Lower leg skin (tissue), 4 donors: ENCODE measurements at regions not wholly inside any gene's neighbourhood (a gene's known extent, or its start where the extent isn't known, plus 50 kb on each side); places are given as distances from the start of the nearest gene placed in this dataset.

Source experiments
- DNase-seq, 2 donors: peaks; one replicate each; pipeline ENCODE4 v3.0.0-alpha.2; 2019; ENCODE audit warnings: low spot score in 2 of 2
- H3K4me3 ChIP-seq: fragments of 200-600 bp; sonication (generic); 2 replicates; pipeline ENCODE4 v1.5.1; 2017; ENCODE audit warnings: mild to moderate bottlenecking, low read depth; ENCODE audit not compliant: poor library complexity, severe bottlenecking
- CTCF ChIP-seq, 3 donors: fragments of 450-650 bp; IDR thresholded peaks; one replicate each; pipeline ENCODE4 v1.5.1; 2016; ENCODE audit warnings: antibody characterized with exemption in 3 of 3, mild to moderate bottlenecking in 3 of 3, moderate library complexity in 2 of 3
- POLR2A ChIP-seq, 2 donors: fragments of 450-650 bp; IDR thresholded peaks; one replicate each; pipeline ENCODE4 v1.6.1; 2016 to 2017; ENCODE audit warnings: antibody characterized with exemption in 2 of 2, mild to moderate bottlenecking in 1 of 2, moderate library complexity in 1 of 2
- WGBS, 2 donors: methylation state at CpG; one replicate each; pipeline ENCODE4 v1.1.5; 2018; 5-methylcytosine and 5-hydroxymethylcytosine counted together
- intact Hi-C: fragments of 100-400 bp; cut with DNase I; formaldehyde crosslinking; loops from one replicate; pipeline ENCODE4 v1.15.0; 2023; ENCODE audit warnings: low total_unique reads

GRCh38 chr6:150806790-150807189 lies 58.7 kb upstream of the MTHFD1L start:
- DNase-seq, result no peak
- no peak for TF ChIP-seq POLR2A (IDR thresholded peaks at IDR 0.05)
- 66 to 91% methylated on average over 2 of the region's 2 CpGs for WGBS, 2 donors
- H3K4me3 ChIP-seq, result no peak overlapping the region
- intact Hi-C loops, result no loop called here

GRCh38 chr6:150813319-150813992 lies 52.0 kb upstream of the MTHFD1L start:
- DNase-seq, result no peak
- TF ChIP-seq POLR2A (IDR thresholded peaks at IDR 0.05), result no peak
- TF ChIP-seq CTCF (IDR thresholded peaks at IDR 0.05), result no peak
- H3K4me3 ChIP-seq, result no peak overlapping the region
- intact Hi-C loops, result loop anchor here (5.0 to 10.0 kb wide), 2 partner anchors 396 to 739 kb away; no protein-coding TSS in a partner anchor
- 26 to 28% methylated on average over 9 of the region's 9 CpGs for WGBS, 2 donors

GRCh38 chr6:150813993-150814359 lies 51.5 kb upstream of the MTHFD1L start:
- TF ChIP-seq POLR2A (IDR thresholded peaks at IDR 0.05) (no peak), CTCF (IDR thresholded peaks at IDR 0.05) (no peak)
- DNase-seq, result no peak
- 56 to 57% methylated on average over 3 of the region's 3 CpGs for WGBS, 2 donors
- intact Hi-C loops, result loop anchor here (5.0 to 10.0 kb wide), 2 partner anchors 397 to 739 kb away; no protein-coding TSS in a partner anchor
- H3K4me3 ChIP-seq, result no peak overlapping the region
